WTC11 (cell line): ENCODE measurements at regions not wholly inside any gene's neighbourhood (a gene's known extent, or its start where the extent isn't known, plus 50 kb on each side); places are given as distances from the start of the nearest gene placed in this dataset.

Source experiments
- ATAC-seq: fragments of 200-7000 bp; cut with Tn5 transposase; 2 replicates; pipeline ENCODE4 v1.10.0; 2021; ENCODE audit warnings: mild to moderate bottlenecking, moderate library complexity
- CTCF ChIA-PET: fragments of 300-600 bp; sonication (Branson Sonifier 250); formaldehyde crosslinking; loops from one replicate; lab custom pipeline; 2021; ENCODE audit warnings: antibody characterized with exemption; lab: Charles Lee
- POLR2A ChIA-PET: fragments of 350-600 bp; sonication (Branson Sonifier 250); formaldehyde crosslinking; loops from one replicate; lab custom pipeline; 2021; ENCODE audit warnings: antibody characterized with exemption; lab: Charles Lee
- DNase-seq: peaks from one replicate; pipeline ENCODE4 v3.0.0; 2021; ENCODE audit warnings: low spot score
- H3K27ac Mint-ChIP-seq: 2 replicates; pipeline ENCODE4 v1.8.0; 2021; ENCODE audit warnings: mixed read lengths
- H3K27me3 Mint-ChIP-seq: 2 replicates; pipeline ENCODE4 v1.8.0; 2021; ENCODE audit warnings: low read depth, mild to moderate bottlenecking, moderate library complexity, mixed read lengths
- H3K36me3 Mint-ChIP-seq: 2 replicates; pipeline ENCODE4 v1.8.0; 2021; ENCODE audit warnings: mixed read lengths
- H3K4me1 Mint-ChIP-seq: 2 replicates; pipeline ENCODE4 v1.8.0; 2022; ENCODE audit warnings: mixed read lengths
- H3K4me3 Mint-ChIP-seq: 2 replicates; pipeline ENCODE4 v1.8.0; 2021; ENCODE audit warnings: mild to moderate bottlenecking, moderate library complexity, mixed read lengths
- H3K9me3 Mint-ChIP-seq: 2 replicates; pipeline ENCODE4 v1.8.0; 2021; ENCODE audit warnings: mixed read lengths
- ESRRA ChIP-seq: sonication (generic); formaldehyde crosslinking; IDR thresholded peaks from 2 replicates; pipeline ENCODE4 v1.8.1; 2022; ENCODE audit warnings: mild to moderate bottlenecking, missing genetic modification reagents, borderline replicate concordance
- JAZF1 ChIP-seq: fragments of 250-450 bp; sonication (Bioruptor Pico); IDR thresholded peaks from 2 replicates; pipeline ENCODE4 v1.9.0; 2021; ENCODE audit warnings: moderate library complexity, mild to moderate bottlenecking, inconsistent platforms
- KAT7 ChIP-seq: sonication (generic); formaldehyde crosslinking; IDR thresholded peaks from 2 replicates; pipeline ENCODE4 v1.8.1; 2023; ENCODE audit warnings: missing genetic modification reagents, mild to moderate bottlenecking, borderline replicate concordance
- MYBL2 ChIP-seq: sonication (generic); formaldehyde crosslinking; IDR thresholded peaks from 2 replicates; pipeline ENCODE4 v1.8.1; 2023; ENCODE audit warnings: mild to moderate bottlenecking, moderate library complexity, missing genetic modification reagents
- NFE2L1 ChIP-seq: sonication (generic); formaldehyde crosslinking; IDR thresholded peaks from 2 replicates; pipeline ENCODE4 v1.8.1; 2023; ENCODE audit warnings: missing genetic modification reagents
- TCF7 ChIP-seq: sonication (generic); formaldehyde crosslinking; IDR thresholded peaks from 2 replicates; pipeline ENCODE4 v1.8.0; 2022; ENCODE audit warnings: mild to moderate bottlenecking, low read depth, missing genetic modification reagents, moderate library complexity
- TEAD1 ChIP-seq: sonication (generic); formaldehyde crosslinking; IDR thresholded peaks from 2 replicates; pipeline ENCODE4 v1.8.0; 2022; ENCODE audit warnings: mild to moderate bottlenecking, missing genetic modification reagents
- ZNF121 ChIP-seq: sonication (generic); formaldehyde crosslinking; IDR thresholded peaks from 2 replicates; pipeline ENCODE4 v1.8.0; 2023; ENCODE audit warnings: missing genetic modification reagents
- ZNF232 ChIP-seq: sonication (generic); formaldehyde crosslinking; IDR thresholded peaks from 2 replicates; pipeline ENCODE4 v1.8.0; 2022; ENCODE audit warnings: mild to moderate bottlenecking, missing genetic modification reagents
- ZNF263 ChIP-seq: sonication (generic); formaldehyde crosslinking; IDR thresholded peaks from 2 replicates; pipeline ENCODE4 v1.8.1; 2022; ENCODE audit warnings: low read depth, mild to moderate bottlenecking, moderate library complexity, missing genetic modification reagents
- TF ChIP-seq, protein P1 (sequence below): sonication (generic); formaldehyde crosslinking; IDR thresholded peaks from 2 replicates; pipeline ENCODE4 v1.8.1; 2023; ENCODE audit warnings: mild to moderate bottlenecking, missing genetic modification reagents, moderate library complexity
- TF ChIP-seq, protein P2 (sequence below): sonication (generic); formaldehyde crosslinking; conservative IDR thresholded peaks from 2 replicates; pipeline ENCODE4 v1.8.1; 2022; ENCODE audit warnings: mild to moderate bottlenecking, missing genetic modification reagents
- TF ChIP-seq, protein P3 (sequence below): fragments of 250-450 bp; sonication (Bioruptor Pico); IDR thresholded peaks from 2 replicates; pipeline ENCODE4 v1.9.0; 2021; ENCODE audit warnings: moderate library complexity, mild to moderate bottlenecking, inconsistent platforms, borderline replicate concordance
- TF ChIP-seq, protein P4 (sequence below): sonication (generic); formaldehyde crosslinking; IDR thresholded peaks from 2 replicates; pipeline ENCODE4 v1.8.1; 2022; ENCODE audit warnings: low read depth, missing genetic modification reagents, borderline replicate concordance
- TF ChIP-seq, protein P5 (sequence below): sonication (generic); formaldehyde crosslinking; IDR thresholded peaks from 2 replicates; pipeline ENCODE4 v1.8.0; 2023; ENCODE audit warnings: missing genetic modification reagents
- TF ChIP-seq, protein P6 (sequence below): sonication (generic); formaldehyde crosslinking; IDR thresholded peaks from 2 replicates; pipeline ENCODE4 v1.8.0; 2022; ENCODE audit warnings: mild to moderate bottlenecking, missing genetic modification reagents
- TF ChIP-seq, protein P7 (sequence below): fragments of 250-450 bp; sonication (Bioruptor Pico); conservative IDR thresholded peaks from 2 replicates; pipeline ENCODE4 v1.9.0; 2021; ENCODE audit warnings: mild to moderate bottlenecking

DNA sequence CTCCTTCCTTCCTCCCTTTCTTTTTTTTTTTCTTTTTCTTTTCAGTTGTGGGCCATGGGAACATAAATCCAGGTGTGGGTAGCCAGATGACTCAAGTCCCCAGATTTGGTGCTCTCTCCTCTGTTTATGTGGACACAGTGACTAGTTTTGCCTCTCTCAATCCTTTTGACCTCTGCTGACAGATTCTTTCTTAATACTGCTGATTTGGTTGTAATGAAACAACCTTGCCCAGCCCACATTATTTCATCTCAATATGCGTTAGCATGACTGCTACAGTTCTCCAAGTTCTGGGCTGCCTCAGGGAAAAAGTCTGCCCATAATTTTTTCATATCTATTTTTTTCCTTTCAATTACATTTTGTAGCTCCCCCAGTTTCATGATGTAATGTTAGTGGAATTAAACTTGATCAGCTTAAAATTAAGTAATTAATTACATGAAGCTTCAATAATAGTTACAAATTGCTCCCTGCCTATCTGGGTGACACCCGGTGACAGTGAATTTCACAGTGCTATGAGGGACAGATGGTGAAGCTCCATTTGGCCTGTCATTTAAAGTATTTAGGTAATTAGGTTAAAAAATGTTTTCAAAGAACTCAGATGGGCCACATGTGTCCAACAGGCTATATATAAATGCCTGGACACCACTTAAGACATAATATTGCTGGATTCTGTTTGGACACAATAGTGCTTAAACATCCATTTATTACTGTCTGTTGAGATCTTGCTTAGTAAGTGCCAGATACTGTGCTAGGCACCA lies 118.8 kb upstream of the FRY start:
- TF ChIP-seq, protein P1, sequence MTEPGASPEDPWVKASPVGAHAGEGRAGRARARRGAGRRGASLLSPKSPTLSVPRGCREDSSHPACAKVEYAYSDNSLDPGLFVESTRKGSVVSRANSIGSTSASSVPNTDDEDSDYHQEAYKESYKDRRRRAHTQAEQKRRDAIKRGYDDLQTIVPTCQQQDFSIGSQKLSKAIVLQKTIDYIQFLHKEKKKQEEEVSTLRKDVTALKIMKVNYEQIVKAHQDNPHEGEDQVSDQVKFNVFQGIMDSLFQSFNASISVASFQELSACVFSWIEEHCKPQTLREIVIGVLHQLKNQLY (CRISPR knock-in tag), result no peak
- TF ChIP-seq MYBL2 (no peak), NFE2L1 (no peak), KAT7 (CRISPR knock-in tag) (no peak)
- Mint-ChIP-seq H3K9me3 (no peaks in the 10 kb centered on the region), H3K27me3 (no peaks in the 10 kb centered on the region), H3K36me3 (no peaks in the 10 kb centered on the region), H3K27ac (no peak overlapping the region), H3K4me1 (peaks cover 4% of the 10 kb centered on the region; the same call in 1 of the 2 replicates), H3K4me3 (no peak overlapping the region)
- ChIA-PET CTCF (no interaction called here), POLR2A (no interaction called here)
- ATAC-seq, result no peak
- DNase-seq, result no peak

DNA sequence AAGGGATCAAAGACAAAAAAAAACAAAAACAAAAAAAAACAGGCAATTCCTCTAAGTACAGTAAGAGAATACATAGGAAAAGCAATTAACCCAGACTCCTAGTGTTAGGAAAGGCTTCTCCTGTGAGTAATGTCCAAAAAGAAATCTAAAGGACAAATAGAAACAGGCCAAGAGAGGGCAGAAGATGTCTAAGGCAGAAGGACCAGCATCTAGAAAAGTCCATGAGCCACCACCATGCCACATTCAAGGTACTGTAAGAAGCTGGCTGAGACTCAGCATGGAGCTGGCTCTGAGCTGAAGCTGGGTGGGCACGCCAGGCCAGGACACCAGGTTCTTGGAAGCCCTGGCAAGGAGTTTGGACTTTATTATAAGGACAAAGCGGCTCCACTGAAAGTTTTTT lies 118.1 kb upstream of the FRY start:
- Mint-ChIP-seq H3K4me1 (peaks cover 4% of the 10 kb centered on the region; the same call in 1 of the 2 replicates), H3K27ac (no peak overlapping the region), H3K4me3 (no peak overlapping the region), H3K9me3 (no peaks in the 10 kb centered on the region), H3K36me3 (no peaks in the 10 kb centered on the region), H3K27me3 (no peaks in the 10 kb centered on the region)
- POLR2A ChIA-PET, result no interaction called here
- CTCF ChIA-PET, result no interaction called here
- TF ChIP-seq ZNF232 (no peak), TEAD1 (CRISPR knock-in tag) (no peak), ZNF263 (CRISPR knock-in tag) (no peak), ZNF121 (no peak), JAZF1 (CRISPR knock-in tag) (no peak), TCF7 (CRISPR knock-in tag) (no peak), ESRRA (no peak)
- TF ChIP-seq, protein P2, sequence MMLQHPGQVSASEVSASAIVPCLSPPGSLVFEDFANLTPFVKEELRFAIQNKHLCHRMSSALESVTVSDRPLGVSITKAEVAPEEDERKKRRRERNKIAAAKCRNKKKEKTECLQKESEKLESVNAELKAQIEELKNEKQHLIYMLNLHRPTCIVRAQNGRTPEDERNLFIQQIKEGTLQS (CRISPR knock-in tag), result no peak
- TF ChIP-seq, protein P3, sequence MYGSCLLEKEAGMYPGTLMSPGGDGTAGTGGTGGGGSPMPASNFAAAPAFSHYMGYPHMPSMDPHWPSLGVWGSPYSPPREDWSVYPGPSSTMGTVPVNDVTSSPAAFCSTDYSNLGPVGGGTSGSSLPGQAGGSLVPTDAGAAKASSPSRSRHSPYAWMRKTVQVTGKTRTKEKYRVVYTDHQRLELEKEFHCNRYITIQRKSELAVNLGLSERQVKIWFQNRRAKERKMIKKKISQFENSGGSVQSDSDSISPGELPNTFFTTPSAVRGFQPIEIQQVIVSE (CRISPR knock-in tag), result no peak
- TF ChIP-seq, protein P4, sequence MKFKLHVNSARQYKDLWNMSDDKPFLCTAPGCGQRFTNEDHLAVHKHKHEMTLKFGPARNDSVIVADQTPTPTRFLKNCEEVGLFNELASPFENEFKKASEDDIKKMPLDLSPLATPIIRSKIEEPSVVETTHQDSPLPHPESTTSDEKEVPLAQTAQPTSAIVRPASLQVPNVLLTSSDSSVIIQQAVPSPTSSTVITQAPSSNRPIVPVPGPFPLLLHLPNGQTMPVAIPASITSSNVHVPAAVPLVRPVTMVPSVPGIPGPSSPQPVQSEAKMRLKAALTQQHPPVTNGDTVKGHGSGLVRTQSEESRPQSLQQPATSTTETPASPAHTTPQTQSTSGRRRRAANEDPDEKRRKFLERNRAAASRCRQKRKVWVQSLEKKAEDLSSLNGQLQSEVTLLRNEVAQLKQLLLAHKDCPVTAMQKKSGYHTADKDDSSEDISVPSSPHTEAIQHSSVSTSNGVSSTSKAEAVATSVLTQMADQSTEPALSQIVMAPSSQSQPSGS (CRISPR knock-in tag), result no peak
- TF ChIP-seq, protein P5, sequence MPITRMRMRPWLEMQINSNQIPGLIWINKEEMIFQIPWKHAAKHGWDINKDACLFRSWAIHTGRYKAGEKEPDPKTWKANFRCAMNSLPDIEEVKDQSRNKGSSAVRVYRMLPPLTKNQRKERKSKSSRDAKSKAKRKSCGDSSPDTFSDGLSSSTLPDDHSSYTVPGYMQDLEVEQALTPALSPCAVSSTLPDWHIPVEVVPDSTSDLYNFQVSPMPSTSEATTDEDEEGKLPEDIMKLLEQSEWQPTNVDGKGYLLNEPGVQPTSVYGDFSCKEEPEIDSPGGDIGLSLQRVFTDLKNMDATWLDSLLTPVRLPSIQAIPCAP, result no peak
- TF ChIP-seq, protein P6, sequence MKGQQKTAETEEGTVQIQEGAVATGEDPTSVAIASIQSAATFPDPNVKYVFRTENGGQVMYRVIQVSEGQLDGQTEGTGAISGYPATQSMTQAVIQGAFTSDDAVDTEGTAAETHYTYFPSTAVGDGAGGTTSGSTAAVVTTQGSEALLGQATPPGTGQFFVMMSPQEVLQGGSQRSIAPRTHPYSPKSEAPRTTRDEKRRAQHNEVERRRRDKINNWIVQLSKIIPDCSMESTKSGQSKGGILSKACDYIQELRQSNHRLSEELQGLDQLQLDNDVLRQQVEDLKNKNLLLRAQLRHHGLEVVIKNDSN (CRISPR knock-in tag), result no peak
- TF ChIP-seq, protein P7, sequence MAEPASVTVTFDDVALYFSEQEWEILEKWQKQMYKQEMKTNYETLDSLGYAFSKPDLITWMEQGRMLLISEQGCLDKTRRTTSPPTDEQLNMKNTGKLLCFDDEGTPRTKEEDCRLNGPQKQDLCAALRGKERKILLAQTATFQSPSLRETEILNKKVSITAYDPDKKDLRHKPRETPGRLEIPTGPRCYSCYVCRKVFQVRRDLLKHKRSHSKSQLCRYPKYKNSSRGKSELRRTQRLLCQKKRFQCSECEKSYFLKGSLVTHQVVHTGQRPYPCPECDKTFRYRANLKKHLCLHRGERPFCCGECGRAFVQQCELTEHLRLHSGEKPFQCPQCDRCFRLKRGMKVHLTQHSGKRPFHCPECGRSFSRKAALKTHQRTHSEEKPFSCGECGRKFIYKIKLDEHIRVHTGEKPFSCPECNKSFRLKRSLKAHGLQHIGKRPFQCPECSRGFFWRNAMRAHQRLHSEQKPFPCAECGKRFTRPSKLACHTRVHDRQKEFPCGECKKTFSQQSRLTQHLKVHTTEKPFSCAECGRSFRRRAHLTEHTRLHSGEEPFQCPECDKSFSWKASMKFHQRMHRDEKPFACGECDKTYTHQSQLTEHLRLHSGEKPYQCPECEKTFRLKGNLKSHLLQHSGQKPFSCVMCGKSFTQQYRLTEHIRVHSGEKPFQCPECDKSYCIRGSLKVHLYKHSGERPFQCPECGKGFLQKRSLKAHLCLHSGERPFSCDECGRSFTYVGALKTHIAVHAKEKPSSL (CRISPR knock-in tag), result no peak
- DNase-seq, result no peak
- ATAC-seq, result no peak
